ENCODE measurements at regions not wholly inside any gene's neighbourhood (a gene's known extent, or its start where the extent isn't known, plus 50 kb on each side); places are given as distances from the start of the nearest gene placed in this dataset.

GRCh38 chr12:28866296-28866695 is 282.8 kb upstream of the FAR2 start (continued):
- TF ChIP-seq ZNF687 (IDR thresholded peaks at IDR 0.05), result no peak
- no peak for TF ChIP-seq ZBED1 (IDR thresholded peaks at IDR 0.05; ENCODE audit: borderline replicate concordance)
- no peak for TF ChIP-seq ATF2 (IDR thresholded peaks at IDR 0.05; ENCODE audit: low read length)
- TF ChIP-seq ZNF274 (IDR thresholded peaks at IDR 0.05; ENCODE audit: insufficient read depth, insufficient read length), result no peak
- TF ChIP-seq KLF5 (IDR thresholded peaks at IDR 0.05; ENCODE audit: partially characterized antibody), result no peak
- no peak for TF ChIP-seq TARDBP (IDR thresholded peaks at IDR 0.05; ENCODE audit: borderline replicate concordance)
- no peak for TF ChIP-seq SUZ12 (IDR thresholded peaks at IDR 0.05; ENCODE audit: unreplicated experiment)
- no peak for TF ChIP-seq MEF2B (IDR thresholded peaks at IDR 0.05; ENCODE audit: partially characterized antibody, poor library complexity, severe bottlenecking)
